Endothelial cell of umbilical vein (primary cell): ENCODE measurements at regions not wholly inside any gene's neighbourhood (a gene's known extent, or its start where the extent isn't known, plus 50 kb on each side); places are given as distances from the start of the nearest gene placed in this dataset.

ENCODE experiments used
- BruUV-seq: library from RNA; stranded (reverse); fragments of 400-500 nt; replicated peaks from 2 replicates; lab custom pipeline; 2021; lab: Mats Ljungman, UMichigan
- CTCF ChIA-PET: fragments of 300-600, 350-600 bp; sonication (Branson Sonifier 250); formaldehyde crosslinking; loops from one replicate; lab custom pipeline; 2021; ENCODE audit warnings: antibody characterized with exemption, inconsistent platforms; lab: Charles Lee
- POLR2A ChIA-PET: fragments of 300-600, 350-600 bp; sonication (Branson Sonifier 250); formaldehyde crosslinking; loops from one replicate; lab custom pipeline; 2021; ENCODE audit warnings: antibody characterized with exemption, inconsistent platforms; lab: Charles Lee
- DNase-seq: peaks from one replicate; pipeline ENCODE4 v3.0.0-alpha.2; 2011; ENCODE audit warnings: low read depth, low spot score
- FAIRE-seq: peaks from 2 replicates; lab custom pipeline; 2011; peaks lifted over from hg19 to GRCh38; lab: Jason Lieb, UNC
- H2AFZ ChIP-seq: 2 replicates; pipeline ENCODE4 v1.6.0; 2012; ENCODE audit warnings: low read depth, low read length, control low read depth, inconsistent platforms
- H3K27ac ChIP-seq: 2 replicates; pipeline ENCODE4 v1.5.1; 2011; ENCODE audit warnings: low read depth, mild to moderate bottlenecking, control low read depth, low read length, moderate library complexity; ENCODE audit not compliant: insufficient read depth
- H3K27me3 ChIP-seq, 2 experiments: 2 replicates each; pipeline versions ENCODE4 v1.6.0 to v1.6.1; 2011; ENCODE audit warnings: low read length in 2 of 2, mixed read lengths in 1 of 2; ENCODE audit not compliant: control insufficient read depth in 2 of 2, insufficient read depth in 2 of 2
- H3K36me3 ChIP-seq, 2 experiments: 2 replicates in 1 of 2; 3 replicates in 1 of 2; pipeline ENCODE4 v1.5.1; 2011; ENCODE audit warnings: low read length in 2 of 2, mild to moderate bottlenecking in 1 of 2, moderate library complexity in 1 of 2; ENCODE audit not compliant: control insufficient read depth in 2 of 2, insufficient read depth in 2 of 2; ENCODE audit errors: extremely low read depth in 1 of 2
- H3K4me1 ChIP-seq: 3 replicates; pipeline ENCODE4 v1.5.1; 2011; ENCODE audit warnings: mild to moderate bottlenecking, low read length; ENCODE audit not compliant: control insufficient read depth, insufficient read depth; ENCODE audit errors: extremely low read depth
- H3K4me2 ChIP-seq: 2 replicates; pipeline ENCODE4 v1.6.1; 2011; ENCODE audit warnings: low read length, control low read depth, mixed read lengths; ENCODE audit not compliant: insufficient read depth
- H3K4me3 ChIP-seq, 3 experiments: fragments of 200-600 bp in 1 of 3; sonication (generic), shearing (Covaris generic) in 1 of 3; replicated peaks in 1 of 3; 2 replicates each; pipeline ENCODE4 v1.5.1; 2011 to 2016; ENCODE audit warnings: control low read depth in 3 of 3, low read length in 3 of 3, mild to moderate bottlenecking in 2 of 3, inconsistent platforms in 1 of 3, low read depth in 1 of 3, moderate library complexity in 1 of 3; ENCODE audit not compliant: insufficient read depth in 1 of 3
- H3K79me2 ChIP-seq: 2 replicates; pipeline ENCODE4 v1.6.0; 2012; ENCODE audit warnings: low read length, inconsistent platforms; ENCODE audit not compliant: control insufficient read depth, insufficient read depth
- H3K9ac ChIP-seq: replicated peaks from 2 replicates; pipeline ENCODE3; 2011; ENCODE audit warnings: low read length, control low read depth; ENCODE audit not compliant: insufficient read depth; ENCODE audit errors: extremely low read depth
- H3K9me1 ChIP-seq: replicated peaks from 3 replicates; pipeline ENCODE4 v1.6.0; 2011; ENCODE audit warnings: mild to moderate bottlenecking, low read length; ENCODE audit not compliant: control insufficient read depth, insufficient read depth; ENCODE audit errors: extremely low read depth
- H3K9me3 ChIP-seq: replicated peaks from 2 replicates; pipeline ENCODE4 v1.5.1; 2012; ENCODE audit warnings: low read length, inconsistent platforms; ENCODE audit not compliant: control insufficient read depth, insufficient read depth
- H4K20me1 ChIP-seq: replicated peaks from 2 replicates; pipeline ENCODE3; 2011; ENCODE audit warnings: mild to moderate bottlenecking, low read length; ENCODE audit not compliant: control insufficient read depth, insufficient read depth; ENCODE audit errors: extremely low read depth
- CTCF ChIP-seq, 2 donors: IDR thresholded peaks; 1 replicate in 1 of 2; 2 replicates in 1 of 2; pipeline ENCODE4 v1.5.1; 2011; ENCODE audit warnings: low read length in 2 of 2, mild to moderate bottlenecking in 2 of 2, moderate library complexity in 2 of 2, control low read depth in 1 of 2, inconsistent platforms in 1 of 2, low read depth in 1 of 2; ENCODE audit not compliant: insufficient read depth in 1 of 2; ENCODE audit errors: extremely low read depth in 1 of 2
- EZH2 ChIP-seq: IDR thresholded peaks from 2 replicates; pipeline ENCODE4 v1.6.1; 2012; ENCODE audit warnings: borderline replicate concordance, low read depth, mild to moderate bottlenecking, moderate library complexity, low read length, inconsistent platforms; ENCODE audit not compliant: severe bottlenecking
- FOS ChIP-seq: IDR thresholded peaks from 2 replicates; pipeline ENCODE4 v1.6.1; 2011; ENCODE audit warnings: mild to moderate bottlenecking, low read length, moderate library complexity, borderline replicate concordance; ENCODE audit not compliant: insufficient read depth
- GATA2 ChIP-seq: IDR thresholded peaks from 2 replicates; pipeline ENCODE4 v1.7.0; 2011; ENCODE audit warnings: low read depth, mild to moderate bottlenecking, moderate library complexity, mixed read lengths, low read length; ENCODE audit not compliant: insufficient read length, insufficient read depth
- JUN ChIP-seq: IDR thresholded peaks from 2 replicates; pipeline ENCODE4 v1.6.1; 2011; ENCODE audit warnings: borderline replicate concordance, low read depth; ENCODE audit not compliant: insufficient read length, insufficient read depth
- MAX ChIP-seq: IDR thresholded peaks from 2 replicates; pipeline ENCODE4 v1.6.1; 2011; ENCODE audit not compliant: insufficient read depth, insufficient read length
- MYC ChIP-seq: IDR thresholded peaks from one replicate; pipeline ENCODE4 v1.6.1; 2011; ENCODE audit warnings: mild to moderate bottlenecking, low read depth, low read length
- POLR2A ChIP-seq: IDR thresholded peaks from 2 replicates; pipeline ENCODE4 v1.6.1; 2012; ENCODE audit warnings: low read depth, mild to moderate bottlenecking, control low read depth, low read length
- POLR2AphosphoS5 ChIP-seq: IDR thresholded peaks from 2 replicates; pipeline ENCODE4 v1.6.1; 2012; ENCODE audit warnings: low read depth, mild to moderate bottlenecking, control low read depth, low read length, moderate library complexity; ENCODE audit not compliant: insufficient read depth
- dilution Hi-C: fragments of 300-500 bp; cut with MboI; formaldehyde crosslinking; loops from one replicate; pipeline ENCODE4 v1.15.0; 2019; ENCODE audit warnings: low sequenced_read_pairs; ENCODE audit not compliant: extremely low pct_ligation_motif_present
- intact Hi-C: fragments of 100-400 bp; cut with micrococcal nuclease; formaldehyde crosslinking; loops from one replicate; pipeline ENCODE4 v1.10.0; 2022

- TF ChIP-seq EZH2, result no peak
- no peak for TF ChIP-seq FOS
- no peak for TF ChIP-seq GATA2
- no peak for TF ChIP-seq MAX
- TF ChIP-seq JUN, result no peak
- TF ChIP-seq MYC, result no peak
- no peak for TF ChIP-seq POLR2A
- no peak for TF ChIP-seq CTCF (IDR thresholded peaks at IDR 0.05; ENCODE audit: extremely low read depth in 1 of 2, insufficient read depth in 1 of 2, low read depth in 1 of 2, low read length in 2 of 2)
- no peak for TF ChIP-seq POLR2AphosphoS5
- Histone ChIP-seq H3K27me3 (no peaks in the 10 kb centered on the region), H3K27ac (no peak overlapping the region), H3K9ac (no peak overlapping the region), H3K9me1 (no peaks in the 10 kb centered on the region), H3K36me3 (no peaks in the 10 kb centered on the region), H4K20me1 (no peaks in the 10 kb centered on the region), H3K4me2 (no peak overlapping the region), H3K4me3 (no peak overlapping the region), H3K79me2 (no peaks in the 10 kb centered on the region), H3K9me3 (peaks cover 3% of the 10 kb centered on the region), H3K4me1 (no peaks in the 10 kb centered on the region), H2AFZ (no peak overlapping the region)
- ChIA-PET CTCF (no interaction called here), POLR2A (no interaction called here)
- intact Hi-C loops, result no loop called here
- DNase-seq (no peak), FAIRE-seq (no peak)
- BruUV-seq, result no TSS peak
- dilution Hi-C loops, result no loop called here
These were observed 273.2 kb downstream of the CD83 start for GRCh38 chr6:14390805-14391204.
